Osteocyte (in vitro differentiated cells): ENCODE measurements at regions not wholly inside any gene's neighbourhood (a gene's known extent, or its start where the extent isn't known, plus 50 kb on each side); places are given as distances from the start of the nearest gene placed in this dataset.

Experiments used
- DNase-seq: peaks from one replicate; pipeline ENCODE4 v3.0.0; 2021; ENCODE audit warnings: mixed read lengths; ENCODE audit not compliant: unreplicated experiment; ENCODE audit errors: extremely low spot score
- H3K27ac Mint-ChIP-seq: one replicate; pipeline ENCODE4 v1.8.0; 2021; ENCODE audit warnings: mild to moderate bottlenecking, mixed read lengths; ENCODE audit not compliant: unreplicated experiment
- H3K27me3 Mint-ChIP-seq: one replicate; pipeline ENCODE4 v1.8.0; 2021; ENCODE audit warnings: mixed read lengths; ENCODE audit not compliant: unreplicated experiment
- H3K36me3 Mint-ChIP-seq: one replicate; pipeline ENCODE4 v1.8.0; 2021; ENCODE audit warnings: mixed read lengths; ENCODE audit not compliant: unreplicated experiment
- H3K4me1 Mint-ChIP-seq: one replicate; pipeline ENCODE4 v1.8.0; 2021; ENCODE audit warnings: mixed read lengths; ENCODE audit not compliant: unreplicated experiment
- H3K4me3 Mint-ChIP-seq: one replicate; pipeline ENCODE4 v1.8.0; 2021; ENCODE audit warnings: mild to moderate bottlenecking, moderate library complexity, mixed read lengths; ENCODE audit not compliant: unreplicated experiment
- H3K9me3 Mint-ChIP-seq: one replicate; pipeline ENCODE4 v1.8.0; 2021; ENCODE audit warnings: mixed read lengths; ENCODE audit not compliant: unreplicated experiment
- TF ChIP-seq, protein P1 (sequence below): fragments of 200-600 bp; sonication (generic); IDR thresholded peaks from 2 replicates; pipeline ENCODE4 v1.5.0; 2021; ENCODE audit warnings: antibody characterized with exemption, mild to moderate bottlenecking, moderate library complexity

DNA sequence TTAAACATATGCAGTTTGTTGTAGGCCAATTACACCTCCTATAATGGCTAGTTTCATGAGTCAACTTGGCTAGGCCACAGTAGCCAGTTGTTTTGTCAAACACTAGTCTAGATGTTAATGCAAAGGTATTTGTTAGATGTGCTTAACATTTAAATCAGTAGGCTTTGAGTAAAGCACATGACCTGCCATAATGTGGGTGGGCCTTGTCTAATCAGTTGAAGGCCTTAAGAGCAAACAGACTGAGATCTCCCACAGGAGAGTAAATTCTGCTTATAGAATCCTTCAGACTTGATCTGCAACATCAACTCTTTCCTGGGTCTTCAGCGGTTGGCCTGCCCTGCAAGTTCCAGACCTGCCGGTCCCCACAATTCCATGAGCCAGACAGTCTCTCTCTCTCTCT, 1345.9 kb downstream of the BRD1 start:
- TF ChIP-seq, protein P1, sequence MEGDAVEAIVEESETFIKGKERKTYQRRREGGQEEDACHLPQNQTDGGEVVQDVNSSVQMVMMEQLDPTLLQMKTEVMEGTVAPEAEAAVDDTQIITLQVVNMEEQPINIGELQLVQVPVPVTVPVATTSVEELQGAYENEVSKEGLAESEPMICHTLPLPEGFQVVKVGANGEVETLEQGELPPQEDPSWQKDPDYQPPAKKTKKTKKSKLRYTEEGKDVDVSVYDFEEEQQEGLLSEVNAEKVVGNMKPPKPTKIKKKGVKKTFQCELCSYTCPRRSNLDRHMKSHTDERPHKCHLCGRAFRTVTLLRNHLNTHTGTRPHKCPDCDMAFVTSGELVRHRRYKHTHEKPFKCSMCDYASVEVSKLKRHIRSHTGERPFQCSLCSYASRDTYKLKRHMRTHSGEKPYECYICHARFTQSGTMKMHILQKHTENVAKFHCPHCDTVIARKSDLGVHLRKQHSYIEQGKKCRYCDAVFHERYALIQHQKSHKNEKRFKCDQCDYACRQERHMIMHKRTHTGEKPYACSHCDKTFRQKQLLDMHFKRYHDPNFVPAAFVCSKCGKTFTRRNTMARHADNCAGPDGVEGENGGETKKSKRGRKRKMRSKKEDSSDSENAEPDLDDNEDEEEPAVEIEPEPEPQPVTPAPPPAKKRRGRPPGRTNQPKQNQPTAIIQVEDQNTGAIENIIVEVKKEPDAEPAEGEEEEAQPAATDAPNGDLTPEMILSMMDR: no peak
- H3K9me3 Mint-ChIP-seq: no peaks in the 10 kb centered on the region
- no peak for DNase-seq
- peaks cover 21% of the 10 kb centered on the region for H3K4me1 Mint-ChIP-seq
- no peak overlapping the region for H3K4me3 Mint-ChIP-seq
- no peaks in the 10 kb centered on the region for H3K27me3 Mint-ChIP-seq
- H3K36me3 Mint-ChIP-seq: no peaks in the 10 kb centered on the region
- H3K27ac Mint-ChIP-seq: no peak overlapping the region

DNA sequence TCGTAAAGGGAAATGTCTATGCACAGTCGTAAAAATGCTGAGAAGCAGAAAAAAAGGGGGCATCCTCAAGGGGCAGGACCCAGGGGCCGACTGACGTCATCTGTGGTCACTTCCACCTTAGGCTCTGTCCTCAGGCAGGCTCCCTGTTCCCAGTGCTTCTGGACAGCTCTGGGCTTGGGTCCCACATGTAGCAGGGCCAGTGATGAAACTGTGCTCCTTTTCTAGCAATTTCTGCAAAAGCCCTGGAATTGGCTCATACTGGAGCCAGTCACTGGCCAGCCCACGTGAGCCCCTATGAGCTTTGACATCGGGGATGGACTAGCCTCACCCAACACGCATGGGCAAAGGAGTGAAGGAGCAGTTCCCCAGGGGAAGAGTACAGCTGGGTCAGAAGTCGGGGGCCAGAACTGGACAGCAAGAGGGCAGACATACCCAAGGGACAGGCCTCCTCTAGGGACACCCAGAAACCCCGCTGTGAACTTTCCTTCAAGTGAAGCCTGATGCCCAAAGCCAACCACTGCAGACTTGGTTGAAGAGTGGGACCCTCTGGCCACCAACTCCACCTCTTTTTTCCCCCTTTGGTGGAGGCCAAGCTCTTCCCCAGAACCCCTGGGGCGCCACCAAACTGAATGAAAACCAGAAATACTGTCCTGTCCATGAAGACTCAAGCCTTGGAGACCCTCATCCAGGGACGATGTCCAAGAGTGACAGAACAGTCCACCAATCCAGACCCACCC, 1349.0 kb downstream of the BRD1 start:
- DNase-seq: no peak
- TF ChIP-seq, protein P1: no peak
- H3K9me3 Mint-ChIP-seq: no peaks in the 10 kb centered on the region
- no peak overlapping the region for H3K27ac Mint-ChIP-seq
- no peaks in the 10 kb centered on the region for H3K36me3 Mint-ChIP-seq
- H3K4me1 Mint-ChIP-seq: peaks cover 21% of the 10 kb centered on the region
- no peak overlapping the region for H3K4me3 Mint-ChIP-seq
- no peaks in the 10 kb centered on the region for H3K27me3 Mint-ChIP-seq

DNA sequence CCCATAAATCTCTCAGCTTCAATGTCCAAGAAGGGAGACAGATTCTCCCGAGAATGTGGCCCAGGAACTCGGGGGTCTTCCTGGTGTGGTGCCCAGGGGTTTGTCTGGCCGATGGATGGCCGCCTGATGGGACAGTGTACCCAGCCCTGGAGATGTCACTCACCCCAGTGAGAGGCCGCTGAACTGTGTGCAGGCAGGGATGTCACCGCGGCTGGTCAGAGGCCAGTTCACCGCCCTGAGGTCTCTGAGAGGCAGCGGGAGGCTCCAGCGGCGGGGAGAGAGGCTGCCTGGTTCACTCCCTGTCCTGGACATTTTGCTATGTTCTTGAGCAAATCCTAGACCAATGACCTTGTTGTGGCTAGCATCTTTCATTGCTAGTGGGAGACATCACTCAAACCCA, 1349.5 kb downstream of the BRD1 start:
- peaks cover 21% of the 10 kb centered on the region for H3K4me1 Mint-ChIP-seq
- DNase-seq: no peak
- H3K9me3 Mint-ChIP-seq: no peaks in the 10 kb centered on the region

DNA sequence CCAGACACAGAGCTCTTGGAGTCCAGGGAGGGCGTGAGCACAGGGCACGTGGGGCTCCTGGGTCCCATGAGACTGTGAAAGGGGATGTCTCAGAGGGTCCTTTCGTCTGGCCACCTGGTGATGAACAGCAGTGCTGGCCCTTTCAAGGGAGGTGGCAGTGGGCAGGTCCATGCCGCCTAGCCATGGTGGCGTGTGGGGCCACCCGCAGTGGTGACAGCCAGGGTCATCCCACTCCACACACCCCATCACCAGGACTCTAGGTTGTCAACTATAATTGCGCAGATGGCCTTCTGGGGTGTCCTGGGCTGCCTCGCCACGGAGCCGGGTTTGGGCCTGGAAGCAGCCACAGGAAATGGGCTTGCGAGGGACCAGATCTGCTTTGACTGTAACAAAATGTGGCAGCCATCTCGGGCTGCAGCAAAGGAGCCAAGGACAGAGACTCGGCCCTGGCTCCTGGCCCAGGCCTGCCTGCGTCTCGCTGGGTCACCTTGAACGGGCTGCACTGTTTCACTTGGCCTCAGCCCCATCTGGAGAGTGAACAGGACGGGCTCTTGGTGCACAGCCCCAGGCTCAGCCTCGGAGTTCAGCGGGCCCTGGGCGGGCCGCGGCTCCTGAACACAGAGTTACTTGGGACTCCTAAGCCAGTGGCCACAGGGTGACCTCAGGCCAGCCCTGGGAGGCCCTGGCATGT, 1350.5 kb downstream of the BRD1 start:
- DNase-seq: no peak
- Mint-ChIP-seq H3K36me3 (no peaks in the 10 kb centered on the region), H3K4me1 (peaks cover 15% of the 10 kb centered on the region), H3K27me3 (peaks cover 3% of the 10 kb centered on the region), H3K4me3 (no peak overlapping the region), H3K9me3 (no peaks in the 10 kb centered on the region), H3K27ac (no peak overlapping the region)
- TF ChIP-seq, protein P1: no peak

More for the DNA sequence above, 1349.5 kb downstream of the BRD1 start:
- TF ChIP-seq, protein P1: no peak
- H3K27me3 Mint-ChIP-seq: peaks cover 2% of the 10 kb centered on the region
- H3K27ac Mint-ChIP-seq: no peak overlapping the region
- no peak overlapping the region for H3K4me3 Mint-ChIP-seq
- no peaks in the 10 kb centered on the region for H3K36me3 Mint-ChIP-seq

DNA sequence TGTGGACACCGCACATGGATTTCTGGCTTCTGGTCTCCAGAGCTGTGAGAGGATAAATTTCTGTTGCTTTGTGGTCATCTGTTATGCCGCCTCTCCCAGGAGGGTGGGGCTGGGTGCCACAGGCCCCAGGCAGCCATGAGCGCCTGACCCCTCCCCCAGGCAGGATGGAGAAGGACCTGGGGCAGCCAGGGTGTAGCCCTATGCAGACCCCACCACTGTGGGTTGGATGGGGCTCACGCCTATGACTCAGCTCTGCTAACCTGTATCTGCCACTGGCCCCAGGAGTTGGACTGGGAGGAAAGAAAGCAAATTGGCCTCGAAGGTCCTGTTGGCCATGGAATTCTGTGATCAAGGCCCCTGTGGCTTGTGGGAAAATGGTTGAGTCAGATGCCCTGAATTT, 1351.1 kb downstream of the BRD1 start:
- Mint-ChIP-seq H3K4me3 (no peak overlapping the region), H3K27me3 (peaks cover 3% of the 10 kb centered on the region), H3K4me1 (peaks cover 15% of the 10 kb centered on the region), H3K27ac (no peak overlapping the region), H3K36me3 (no peaks in the 10 kb centered on the region), H3K9me3 (no peaks in the 10 kb centered on the region)
- TF ChIP-seq, protein P1: no peak
- no peak for DNase-seq
